ENCODE measurements at regions not wholly inside any gene's neighbourhood (a gene's known extent, or its start where the extent isn't known, plus 50 kb on each side); places are given as distances from the start of the nearest gene placed in this dataset.

- TF ChIP-seq TAF1 (IDR thresholded peaks at IDR 0.05; ENCODE audit: low read depth, low read length) (no peak), POLR2A (IDR thresholded peaks at IDR 0.05; ENCODE audit: low read depth, low read length) (no peak), POLR2AphosphoS5 (IDR thresholded peaks at IDR 0.05; ENCODE audit: low read depth, low read length) (no peak), SPI1 (IDR thresholded peaks at IDR 0.05; ENCODE audit: low read depth, low read length) (no peak), POU2F2 (IDR thresholded peaks at IDR 0.05; ENCODE audit: low read depth, low read length) (no peak)
Measured at GRCh38 chr15:81776976-81777375, 268.8 kb downstream of the MEX3B start.

Data from GM12891 (cell line).